Memory B cell (primary cell): ENCODE measurements at regions not wholly inside any gene's neighbourhood (a gene's known extent, or its start where the extent isn't known, plus 50 kb on each side); places are given as distances from the start of the nearest gene placed in this dataset.

ENCODE experiments used
- ATAC-seq: fragments of 150-1000 bp; cut with Tn5 transposase; 2 replicates; pipeline ENCODE4 v1.10.0; 2021; ENCODE audit warnings: low read depth, mild to moderate bottlenecking, moderate library complexity
- DNase-seq, 2 donors: peaks; one replicate each; pipeline ENCODE4 v3.0.0; 2022; ENCODE audit warnings: low spot score in 2 of 2
- H3K27ac Mint-ChIP-seq: one replicate; pipeline ENCODE4 v1.8.0; 2022; ENCODE audit warnings: mild to moderate bottlenecking, moderate library complexity, mixed read lengths
- H3K27me3 Mint-ChIP-seq: one replicate; pipeline ENCODE4 v1.8.0; 2022; ENCODE audit warnings: mixed read lengths
- H3K36me3 Mint-ChIP-seq: one replicate; pipeline ENCODE4 v1.8.0; 2022; ENCODE audit warnings: mild to moderate bottlenecking, mixed read lengths
- H3K4me1 Mint-ChIP-seq: one replicate; pipeline ENCODE4 v1.8.0; 2022; ENCODE audit warnings: mixed read lengths
- H3K4me3 Mint-ChIP-seq: one replicate; pipeline ENCODE4 v1.8.0; 2022; ENCODE audit warnings: mild to moderate bottlenecking, moderate library complexity, mixed read lengths
- H3K9me3 Mint-ChIP-seq: one replicate; pipeline ENCODE4 v1.8.0; 2022; ENCODE audit warnings: mixed read lengths

DNA sequence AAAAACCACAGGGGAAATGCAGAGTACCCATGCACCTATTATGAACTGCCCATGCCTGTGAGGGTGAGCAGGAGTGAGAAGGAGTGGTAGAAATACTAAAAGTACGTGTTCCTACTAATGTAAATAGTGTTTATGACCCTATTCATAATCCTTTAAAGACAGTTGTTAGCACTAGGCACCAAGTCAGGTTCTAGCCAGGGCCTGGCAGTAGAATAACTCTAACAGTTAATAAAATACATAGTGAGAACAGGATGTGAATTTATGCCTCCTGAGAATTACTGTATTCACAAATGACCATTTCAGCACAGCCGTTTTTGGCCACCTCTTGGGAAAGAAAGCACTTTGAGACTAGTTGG is 103.2 kb upstream of the TARS1 start:
- no peaks in the 10 kb centered on the region for H3K4me1 Mint-ChIP-seq
- ATAC-seq = no peak
- no peak overlapping the region for H3K27ac Mint-ChIP-seq
- DNase-seq = no peak
- no peak overlapping the region for H3K4me3 Mint-ChIP-seq
- peaks cover 3% of the 10 kb centered on the region for H3K9me3 Mint-ChIP-seq
- H3K36me3 Mint-ChIP-seq = no peaks in the 10 kb centered on the region
- H3K27me3 Mint-ChIP-seq = peaks cover 2% of the 10 kb centered on the region

DNA sequence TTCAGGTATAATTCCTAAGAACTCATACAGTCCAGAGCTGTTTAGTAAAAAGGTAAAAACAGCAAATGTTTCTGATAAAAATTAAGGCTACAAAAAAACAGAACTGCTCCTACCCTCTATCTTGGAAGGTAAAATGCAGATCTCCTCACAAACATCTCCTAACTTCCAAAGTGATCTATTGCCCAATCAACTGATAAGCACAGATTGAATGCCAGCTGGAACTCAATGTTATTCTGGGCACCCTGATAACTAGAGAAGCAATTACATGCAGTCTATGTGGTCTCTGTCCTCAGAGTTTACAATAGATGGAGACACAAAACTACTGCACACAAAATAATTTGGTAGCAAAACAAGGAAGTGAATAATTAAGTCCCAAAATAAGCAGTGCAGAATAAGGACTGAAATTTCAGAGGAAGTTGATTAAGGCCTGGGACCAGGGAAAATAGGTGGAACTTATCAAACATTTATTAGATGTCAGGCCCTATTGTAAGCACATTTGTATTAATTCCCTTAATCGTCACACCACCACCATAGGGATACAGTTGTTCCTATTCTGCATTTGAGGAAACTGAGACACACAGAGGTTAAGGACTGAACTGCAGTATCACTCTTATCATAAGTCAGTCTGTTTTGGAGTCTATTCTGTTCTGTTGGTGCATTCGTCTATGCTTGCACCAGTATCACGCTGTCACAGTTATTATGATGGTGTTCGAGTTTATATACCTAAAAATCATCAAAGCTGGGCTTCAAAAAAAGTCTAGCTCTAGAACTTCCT is 102.2 kb upstream of the TARS1 start:
- no peak for DNase-seq
- Mint-ChIP-seq H3K27me3 (peaks cover 2% of the 10 kb centered on the region), H3K4me1 (no peaks in the 10 kb centered on the region), H3K27ac (no peak overlapping the region), H3K36me3 (no peaks in the 10 kb centered on the region), H3K9me3 (peaks cover 3% of the 10 kb centered on the region), H3K4me3 (no peak overlapping the region)
- no peak for ATAC-seq

DNA sequence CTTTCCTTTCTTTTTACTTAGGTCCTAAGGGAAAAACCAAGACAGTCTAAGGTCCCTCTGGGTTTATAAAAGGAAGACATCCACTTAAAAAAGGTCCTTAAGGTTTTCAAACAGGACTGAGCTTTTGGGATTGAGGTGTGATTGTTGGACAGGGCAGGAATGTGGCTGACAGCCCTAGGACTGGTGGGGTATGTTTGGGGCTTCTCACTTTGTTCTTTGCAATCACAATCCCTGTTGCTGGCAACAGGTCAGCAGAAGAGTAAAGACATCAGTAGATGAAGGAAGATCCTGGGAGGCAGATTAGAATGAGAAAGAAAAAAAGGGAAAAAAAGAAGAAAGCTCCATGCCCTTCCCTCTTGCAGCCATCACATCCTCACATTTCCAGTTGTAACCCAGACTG is 101.4 kb upstream of the TARS1 start:
- peaks cover 3% of the 10 kb centered on the region for H3K9me3 Mint-ChIP-seq
- no peak overlapping the region for H3K27ac Mint-ChIP-seq
- no peaks in the 10 kb centered on the region for H3K4me1 Mint-ChIP-seq
- no peak overlapping the region for H3K4me3 Mint-ChIP-seq
- no peaks in the 10 kb centered on the region for H3K36me3 Mint-ChIP-seq
- DNase-seq (no peak), ATAC-seq (no peak)
- peaks cover 2% of the 10 kb centered on the region for H3K27me3 Mint-ChIP-seq

DNA sequence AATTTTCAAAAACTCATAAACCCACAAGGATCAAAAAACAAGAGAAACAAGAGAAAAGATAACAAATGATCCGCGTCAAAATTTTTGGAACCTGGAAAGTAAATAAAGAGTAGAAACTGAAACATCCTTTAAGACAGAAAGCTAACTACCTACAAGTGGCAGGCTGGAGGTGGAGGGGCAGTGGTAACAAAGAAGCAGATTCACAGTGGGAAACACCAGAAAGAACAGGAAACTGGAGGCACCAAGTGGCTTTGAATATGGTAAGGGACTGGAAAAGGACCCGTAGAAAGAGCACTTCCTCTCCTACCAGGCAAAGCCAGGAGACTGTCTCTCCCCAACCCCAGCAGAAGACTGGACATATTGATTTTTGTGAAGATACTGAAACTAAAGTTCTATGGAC is 100.6 kb upstream of the TARS1 start:
- ATAC-seq = no peak
- H3K4me1 Mint-ChIP-seq = no peaks in the 10 kb centered on the region
- H3K9me3 Mint-ChIP-seq = peaks cover 3% of the 10 kb centered on the region
- no peak overlapping the region for H3K4me3 Mint-ChIP-seq
- H3K36me3 Mint-ChIP-seq = no peaks in the 10 kb centered on the region
- no peak for DNase-seq
- H3K27ac Mint-ChIP-seq = no peak overlapping the region
- H3K27me3 Mint-ChIP-seq = peaks cover 2% of the 10 kb centered on the region

DNA sequence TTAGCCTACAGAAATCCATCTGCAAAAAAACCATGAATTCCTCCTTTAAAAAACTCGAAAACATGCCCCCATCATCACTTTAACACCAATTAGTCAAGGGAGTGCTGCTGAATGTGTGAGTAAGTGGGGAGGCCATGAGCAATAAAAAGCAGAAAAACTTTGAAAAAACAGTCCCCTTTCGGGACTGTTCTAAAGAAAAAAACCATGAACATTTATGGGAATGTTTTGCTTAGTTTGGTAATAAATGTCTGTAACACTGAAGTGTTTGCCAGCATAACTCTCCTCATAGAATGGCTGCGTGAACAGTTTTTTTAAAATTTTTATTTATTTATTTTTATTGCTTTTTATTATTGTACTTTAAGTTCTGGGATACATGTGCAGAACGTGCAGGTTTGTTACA is 99.4 kb upstream of the TARS1 start:
- Mint-ChIP-seq H3K4me1 (no peaks in the 10 kb centered on the region), H3K27ac (no peak overlapping the region), H3K36me3 (no peaks in the 10 kb centered on the region), H3K4me3 (no peak overlapping the region), H3K9me3 (peaks cover 5% of the 10 kb centered on the region), H3K27me3 (peaks cover 2% of the 10 kb centered on the region)
- no peak for DNase-seq
- no peak for ATAC-seq

DNA sequence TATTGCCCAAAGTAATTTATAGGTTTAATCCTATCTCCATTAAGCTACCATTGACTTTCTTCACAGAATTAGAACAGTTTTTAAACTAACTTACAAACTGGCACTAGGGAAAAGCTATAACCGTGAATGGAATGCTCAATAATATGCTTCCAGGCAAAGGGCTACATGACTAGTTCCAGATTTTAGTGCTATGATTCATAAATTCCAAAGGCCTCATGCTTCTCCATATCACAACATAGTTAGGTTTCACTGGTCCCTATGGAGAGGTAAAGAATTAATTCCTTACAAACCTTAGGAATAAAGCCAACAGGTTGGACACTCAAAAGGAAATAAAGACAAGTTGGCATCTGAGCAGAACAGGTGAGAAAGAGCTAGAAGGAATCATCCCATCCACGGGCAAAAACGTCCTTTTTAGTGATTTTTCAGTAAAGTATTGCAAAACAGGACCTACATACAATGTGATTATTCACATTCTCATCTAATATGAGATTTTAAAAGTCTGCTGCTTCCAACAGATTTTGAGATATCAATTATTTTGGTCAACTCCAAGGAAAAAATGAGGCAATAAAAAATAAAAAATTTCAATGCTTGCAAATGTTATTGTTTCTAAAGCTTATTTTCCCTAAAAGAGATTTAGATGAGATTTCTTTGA is 97.0 kb upstream of the TARS1 start:
- H3K36me3 Mint-ChIP-seq = no peaks in the 10 kb centered on the region
- H3K27me3 Mint-ChIP-seq = peaks cover 2% of the 10 kb centered on the region
- no peak overlapping the region for H3K27ac Mint-ChIP-seq
- H3K9me3 Mint-ChIP-seq = peaks cover 5% of the 10 kb centered on the region
- no peaks in the 10 kb centered on the region for H3K4me1 Mint-ChIP-seq
- DNase-seq (no peak), ATAC-seq (no peak)
- no peak overlapping the region for H3K4me3 Mint-ChIP-seq

DNA sequence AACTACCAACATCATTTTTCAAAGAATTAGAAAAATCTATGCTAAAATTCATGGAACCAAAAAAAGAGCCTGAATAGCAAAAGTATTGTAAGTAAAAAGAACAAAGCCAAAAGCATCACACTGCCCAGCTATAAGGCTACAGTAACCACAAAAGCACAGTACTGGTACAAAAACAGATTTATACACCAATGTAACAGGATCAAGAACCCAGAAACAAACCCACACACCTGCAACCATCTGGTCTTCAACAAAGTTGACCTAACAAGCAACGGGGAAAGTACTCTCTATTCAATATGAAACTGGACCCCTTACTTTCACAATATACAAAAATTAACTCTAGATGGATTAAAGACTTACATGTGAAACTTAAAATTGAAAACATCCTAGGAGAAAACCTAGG is 94.2 kb upstream of the TARS1 start:
- Mint-ChIP-seq H3K27me3 (peaks cover 2% of the 10 kb centered on the region), H3K4me3 (no peak overlapping the region), H3K4me1 (no peaks in the 10 kb centered on the region), H3K36me3 (no peaks in the 10 kb centered on the region), H3K27ac (no peak overlapping the region), H3K9me3 (peaks cover 7% of the 10 kb centered on the region)
- ATAC-seq (no peak), DNase-seq (no peak)

DNA sequence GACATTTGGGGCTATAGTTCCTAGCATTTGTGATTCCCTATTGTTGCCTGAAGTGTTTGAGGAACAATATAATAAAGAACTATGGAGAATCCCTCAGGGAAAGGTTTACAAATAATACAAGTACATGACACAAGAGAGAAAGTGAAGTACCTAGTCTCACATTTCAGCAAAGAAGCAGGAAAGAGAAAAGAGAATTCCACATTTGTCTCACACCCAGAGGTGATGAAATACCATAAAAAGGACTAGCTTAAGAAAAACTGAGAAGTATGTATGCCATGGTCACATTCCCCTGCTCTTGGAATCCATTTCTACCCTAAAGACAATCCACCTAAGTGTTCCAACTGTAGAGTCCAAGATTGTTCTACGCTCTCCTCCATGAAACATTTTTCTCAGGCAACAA is 79.0 kb upstream of the TARS1 start:
- DNase-seq = no peak
- Mint-ChIP-seq H3K36me3 (no peaks in the 10 kb centered on the region), H3K4me3 (no peak overlapping the region), H3K9me3 (peaks cover 4% of the 10 kb centered on the region), H3K27me3 (peaks cover 3% of the 10 kb centered on the region), H3K4me1 (peaks cover 3% of the 10 kb centered on the region), H3K27ac (no peak overlapping the region)
- no peak for ATAC-seq

DNA sequence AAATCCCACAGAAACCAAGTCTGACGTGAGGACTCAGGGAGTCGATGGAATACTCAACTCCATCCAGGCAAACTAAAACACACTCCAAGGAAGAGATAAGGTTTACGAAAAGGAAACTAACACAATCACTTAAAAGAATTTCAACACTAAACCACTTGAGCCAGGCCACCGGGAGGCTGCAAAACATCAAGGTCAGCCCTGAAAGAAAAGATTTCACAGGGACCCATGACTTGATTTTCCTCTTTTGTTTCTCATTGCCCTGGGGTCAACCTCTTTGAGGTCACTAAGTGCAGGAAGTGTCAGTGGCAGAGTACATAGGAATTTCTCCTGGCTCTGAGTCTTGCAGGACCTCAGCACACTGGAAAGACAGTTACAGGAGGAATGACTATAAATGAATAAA is 77.8 kb upstream of the TARS1 start:
- Mint-ChIP-seq H3K9me3 (peaks cover 4% of the 10 kb centered on the region), H3K36me3 (no peaks in the 10 kb centered on the region), H3K27me3 (peaks cover 2% of the 10 kb centered on the region), H3K4me1 (peaks cover 3% of the 10 kb centered on the region), H3K27ac (no peak overlapping the region), H3K4me3 (no peak overlapping the region)
- ATAC-seq (no peak), DNase-seq (no peak)

DNA sequence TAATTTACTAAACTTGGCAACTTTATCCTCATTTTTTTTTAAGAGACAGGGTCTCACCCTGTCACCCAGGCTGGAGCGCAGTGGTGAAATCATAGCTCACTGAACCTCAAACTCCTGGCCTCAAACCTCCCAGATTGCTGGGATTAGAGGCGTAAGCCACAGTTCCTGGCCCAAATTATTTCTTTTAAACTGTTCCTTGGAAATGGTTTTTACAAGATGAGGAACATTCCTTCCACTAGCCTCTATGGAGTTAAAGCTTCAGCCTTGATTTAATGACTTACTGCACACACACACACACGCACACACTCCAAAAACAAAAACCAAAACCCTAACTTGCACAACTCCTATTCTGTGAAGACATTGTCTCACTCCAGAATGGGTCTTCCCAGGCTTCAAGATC is 77.2 kb upstream of the TARS1 start:
- Mint-ChIP-seq H3K4me3 (no peak overlapping the region), H3K36me3 (no peaks in the 10 kb centered on the region)

DNA sequence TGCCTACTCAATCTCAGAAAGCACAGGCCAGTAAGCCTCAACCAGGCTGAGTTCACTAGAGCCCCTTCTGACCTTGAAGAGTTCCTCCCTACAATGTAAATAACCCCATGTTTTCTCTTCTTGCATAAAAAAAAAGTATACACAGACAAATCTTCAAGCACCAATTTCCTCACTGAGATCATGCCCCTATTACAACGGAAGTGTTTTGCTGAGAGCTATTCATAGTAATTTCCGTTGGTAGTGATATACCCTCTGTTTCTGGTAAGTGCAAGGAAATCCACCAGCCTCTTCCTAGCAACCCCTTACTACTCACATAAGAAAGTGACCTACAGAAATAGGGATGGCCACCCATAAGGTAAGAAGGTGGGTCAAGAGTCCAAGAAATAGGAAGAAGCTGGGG is 76.4 kb upstream of the TARS1 start:
- peaks cover 3% of the 10 kb centered on the region for H3K4me1 Mint-ChIP-seq
- peaks cover 2% of the 10 kb centered on the region for H3K27me3 Mint-ChIP-seq
- no peak overlapping the region for H3K4me3 Mint-ChIP-seq
- ATAC-seq = no peak
- H3K36me3 Mint-ChIP-seq = no peaks in the 10 kb centered on the region
- H3K27ac Mint-ChIP-seq = no peak overlapping the region
- no peak for DNase-seq
- peaks cover 4% of the 10 kb centered on the region for H3K9me3 Mint-ChIP-seq

More for the DNA sequence above, 77.2 kb upstream of the TARS1 start:
- H3K27ac Mint-ChIP-seq = no peak overlapping the region
- H3K4me1 Mint-ChIP-seq = peaks cover 3% of the 10 kb centered on the region
- H3K27me3 Mint-ChIP-seq = peaks cover 2% of the 10 kb centered on the region
- peaks cover 4% of the 10 kb centered on the region for H3K9me3 Mint-ChIP-seq
- ATAC-seq (no peak), DNase-seq (no peak)

DNA sequence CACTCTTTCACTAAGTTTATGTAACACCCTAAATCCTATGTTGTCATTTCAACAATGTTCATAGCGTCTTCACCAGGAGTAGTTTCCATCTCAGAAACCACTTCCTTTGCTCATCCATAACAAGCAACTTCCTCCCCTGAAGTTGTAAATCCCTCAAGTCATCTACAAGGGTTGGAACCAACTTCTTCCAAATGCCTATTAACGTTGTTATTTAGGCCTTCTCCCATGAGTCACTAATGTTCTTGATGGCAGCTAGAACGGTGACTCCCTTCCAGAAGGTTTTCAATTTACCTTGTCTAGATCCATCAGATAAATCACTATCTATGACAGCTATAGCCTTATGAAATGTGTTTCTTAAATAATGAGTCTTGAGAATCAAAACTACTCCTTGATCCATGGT is 73.3 kb upstream of the TARS1 start:
- no peaks in the 10 kb centered on the region for H3K36me3 Mint-ChIP-seq

DNA sequence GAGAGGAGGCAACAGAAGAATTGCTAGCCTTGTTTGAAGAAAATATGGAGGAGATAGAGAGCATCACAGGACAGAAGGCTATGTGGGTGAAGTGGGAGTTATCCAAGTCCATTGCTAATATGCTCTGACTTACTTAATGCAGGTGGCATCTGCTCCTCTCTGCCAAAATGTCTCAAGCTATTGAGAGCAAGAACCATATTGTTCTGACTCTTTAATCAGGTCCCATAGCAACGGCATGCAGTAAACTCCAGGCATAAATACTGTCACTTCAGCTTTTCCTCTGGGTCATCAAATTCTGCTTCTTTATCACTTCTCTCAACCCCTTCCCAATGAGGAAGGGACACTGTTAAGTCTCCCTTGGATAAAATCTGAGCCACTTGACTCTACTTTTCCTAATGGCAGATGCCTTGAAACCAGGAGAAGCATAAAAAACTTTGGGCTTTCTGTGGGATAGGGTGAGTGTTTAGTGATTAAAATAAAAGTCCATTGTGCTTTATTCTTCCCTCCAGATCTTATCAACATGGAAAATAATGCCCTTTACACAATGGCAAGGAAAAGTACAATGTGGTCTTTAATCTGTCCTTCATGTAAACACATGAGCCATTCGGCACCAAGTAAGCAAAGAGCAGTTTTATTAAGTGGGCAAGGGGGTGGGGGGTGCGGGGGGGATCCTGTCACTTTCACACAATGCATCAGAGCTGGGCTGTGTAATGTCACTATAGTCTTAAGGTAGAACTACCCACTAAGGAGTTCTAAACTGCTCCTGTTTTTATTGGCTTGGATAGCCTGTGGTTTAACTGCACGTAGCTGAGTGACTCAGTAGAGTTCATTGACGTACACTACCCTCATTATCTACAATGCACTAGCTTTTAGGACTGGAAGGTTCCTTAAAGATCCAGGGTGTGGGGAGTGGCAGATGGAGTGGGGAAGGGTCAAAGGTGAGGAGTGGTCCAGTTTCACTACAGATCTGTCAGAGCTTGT is 71.0 kb upstream of the TARS1 start:
- Mint-ChIP-seq H3K9me3 (peaks cover 4% of the 10 kb centered on the region), H3K4me1 (no peaks in the 10 kb centered on the region)

More for the DNA sequence above, 73.3 kb upstream of the TARS1 start:
- no peak for ATAC-seq
- Mint-ChIP-seq H3K9me3 (peaks cover 3% of the 10 kb centered on the region), H3K27me3 (peaks cover 3% of the 10 kb centered on the region), H3K4me1 (peaks cover 3% of the 10 kb centered on the region), H3K4me3 (no peak overlapping the region), H3K27ac (no peak overlapping the region)
- DNase-seq = no peak

DNA sequence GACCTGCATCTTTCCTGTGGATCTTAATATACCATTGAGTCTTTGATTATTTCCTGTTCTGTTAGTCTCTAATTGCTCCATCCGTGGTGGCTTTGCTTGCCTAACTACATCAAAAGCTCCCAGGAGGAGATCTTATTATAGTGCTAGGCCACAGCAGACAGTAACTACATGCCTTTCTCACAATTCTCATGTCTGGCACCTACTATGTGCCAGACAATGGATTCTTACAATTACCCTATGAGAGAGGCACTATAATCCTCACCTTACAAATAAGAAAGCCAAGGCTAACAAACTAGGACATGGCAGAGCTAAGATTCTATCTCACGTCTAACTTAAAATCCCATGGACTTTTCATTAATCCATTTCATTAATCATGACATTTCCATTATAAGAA is 70.3 kb upstream of the TARS1 start:
- no peak for ATAC-seq
- H3K27ac Mint-ChIP-seq = no peak overlapping the region
- H3K9me3 Mint-ChIP-seq = peaks cover 4% of the 10 kb centered on the region
- no peak overlapping the region for H3K4me3 Mint-ChIP-seq
- no peaks in the 10 kb centered on the region for H3K36me3 Mint-ChIP-seq
- DNase-seq = no peak
- H3K4me1 Mint-ChIP-seq = no peaks in the 10 kb centered on the region
- H3K27me3 Mint-ChIP-seq = peaks cover 3% of the 10 kb centered on the region

More for the DNA sequence above, 71.0 kb upstream of the TARS1 start:
- no peak overlapping the region for H3K27ac Mint-ChIP-seq
- H3K27me3 Mint-ChIP-seq = peaks cover 3% of the 10 kb centered on the region
- H3K36me3 Mint-ChIP-seq = no peaks in the 10 kb centered on the region
- no peak for ATAC-seq
- no peak overlapping the region for H3K4me3 Mint-ChIP-seq
- no peak for DNase-seq
